ENCODE measurements at regions not wholly inside any gene's neighbourhood (a gene's known extent, or its start where the extent isn't known, plus 50 kb on each side); places are given as distances from the start of the nearest gene placed in this dataset.
"Not testable (repeated sequence)": the region's sequence is repeated elsewhere in the genome, so short reads cannot be mapped to it uniquely, and the experiment has no call there.

- Histone ChIP-seq H3K4me2 (ENCODE audit: low read length) (no peak overlapping the region), H3K36me3 (ENCODE audit: insufficient read depth, low read length) (no peaks in the 10 kb centered on the region), H3K9ac (ENCODE audit: low read length) (no peak overlapping the region), H3K4me1 (ENCODE audit: insufficient read depth, low read length) (no peaks in the 10 kb centered on the region), H3K9me3 (ENCODE audit: insufficient read depth, low read depth, low read length) (no peaks in the 10 kb centered on the region), H3K27ac (ENCODE audit: low read depth, low read length) (no peak overlapping the region), H2AFZ (ENCODE audit: low read depth, low read length) (no peak overlapping the region), H3K79me2 (ENCODE audit: insufficient read depth, low read length) (no peaks in the 10 kb centered on the region), H3K27me3 (ENCODE audit: insufficient read depth, low read length) (no peaks in the 10 kb centered on the region), H4K20me1 (ENCODE audit: insufficient read depth, low read length) (no peaks in the 10 kb centered on the region), H3K4me3 (ENCODE audit: insufficient read depth, low read depth, low read length) (no peak overlapping the region)
- H3K27ac Mint-ChIP-seq (ENCODE audit: unreplicated experiment), result no peak overlapping the region
- no peak for FAIRE-seq
- TF ChIP-seq EZH2 (IDR thresholded peaks at IDR 0.05; ENCODE audit: insufficient read depth, low read length), result no peak
- TF ChIP-seq CTCF (IDR thresholded peaks at IDR 0.05; ENCODE audit: insufficient read depth, low read depth, low read length), result no peak
- H3K36me3 Mint-ChIP-seq (ENCODE audit: low read depth, unreplicated experiment), result peaks cover 6% of the 10 kb centered on the region
- H3K4me1 Mint-ChIP-seq (ENCODE audit: low read depth, unreplicated experiment), result no peaks in the 10 kb centered on the region
- H3K4me3 Mint-ChIP-seq (ENCODE audit: unreplicated experiment), result no peak overlapping the region
- H3K9me3 Mint-ChIP-seq (ENCODE audit: unreplicated experiment), result peaks cover 10% of the 10 kb centered on the region
- H3K27me3 Mint-ChIP-seq (ENCODE audit: low read depth, unreplicated experiment), result no peaks in the 10 kb centered on the region
- DNase-seq (ENCODE audit: low read depth), result peak; percentile 27
Measured at GRCh38 chr11:34819740-34820482, 96.3 kb downstream of the APIP start.

GRCh38 chr11:34817812-34818211, 98.4 kb downstream of the APIP start:
- H3K4me1 ChIP-seq (ENCODE audit: insufficient read depth, low read length); H3K27ac ChIP-seq (ENCODE audit: low read depth, low read length); H3K9me3 ChIP-seq (ENCODE audit: insufficient read depth, low read depth, low read length); H3K9ac ChIP-seq (ENCODE audit: low read length); H3K4me3 Mint-ChIP-seq (ENCODE audit: unreplicated experiment); H3K4me3 ChIP-seq (ENCODE audit: insufficient read depth, low read depth, low read length); H3K27ac Mint-ChIP-seq (ENCODE audit: unreplicated experiment); FAIRE-seq; H3K36me3 Mint-ChIP-seq (ENCODE audit: low read depth, unreplicated experiment); H2AFZ ChIP-seq (ENCODE audit: low read depth, low read length); H3K4me1 Mint-ChIP-seq (ENCODE audit: low read depth, unreplicated experiment); H4K20me1 ChIP-seq (ENCODE audit: insufficient read depth, low read length); H3K4me2 ChIP-seq (ENCODE audit: low read length); H3K27me3 Mint-ChIP-seq (ENCODE audit: low read depth, unreplicated experiment); DNase-seq (ENCODE audit: low read depth); H3K36me3 ChIP-seq (ENCODE audit: insufficient read depth, low read length); H3K27me3 ChIP-seq (ENCODE audit: insufficient read depth, low read length); H3K79me2 ChIP-seq (ENCODE audit: insufficient read depth, low read length); H3K9me3 Mint-ChIP-seq (ENCODE audit: unreplicated experiment): not testable (repeated sequence)

GRCh38 chr11:34816698-34817213, 99.4 kb downstream of the APIP start:
- H3K4me3 ChIP-seq (ENCODE audit: insufficient read depth, low read depth, low read length), result no peak overlapping the region
- H3K9me3 ChIP-seq (ENCODE audit: insufficient read depth, low read depth, low read length), result no peaks in the 10 kb centered on the region
- no peak for TF ChIP-seq EZH2 (IDR thresholded peaks at IDR 0.05; ENCODE audit: insufficient read depth, low read length)
- no peak for TF ChIP-seq CTCF (IDR thresholded peaks at IDR 0.05; ENCODE audit: insufficient read depth, low read depth, low read length)
- no peaks in the 10 kb centered on the region for H3K4me1 ChIP-seq (ENCODE audit: insufficient read depth, low read length)
- no peaks in the 10 kb centered on the region for H4K20me1 ChIP-seq (ENCODE audit: insufficient read depth, low read length)
- H3K79me2 ChIP-seq (ENCODE audit: insufficient read depth, low read length), result no peaks in the 10 kb centered on the region
- H3K27ac ChIP-seq (ENCODE audit: low read depth, low read length), result no peak overlapping the region
- H3K4me2 ChIP-seq (ENCODE audit: low read length), result no peak overlapping the region
- peaks cover 13% of the 10 kb centered on the region for H3K36me3 Mint-ChIP-seq (ENCODE audit: low read depth, unreplicated experiment)
- no peak overlapping the region for H3K4me3 Mint-ChIP-seq (ENCODE audit: unreplicated experiment)
- peaks cover 12% of the 10 kb centered on the region for H3K9me3 Mint-ChIP-seq (ENCODE audit: unreplicated experiment)
- DNase-seq (ENCODE audit: low read depth), result no peak
- H3K36me3 ChIP-seq (ENCODE audit: insufficient read depth, low read length), result no peaks in the 10 kb centered on the region
- H3K27me3 ChIP-seq (ENCODE audit: insufficient read depth, low read length), result no peaks in the 10 kb centered on the region
- no peak for FAIRE-seq
- no peaks in the 10 kb centered on the region for H3K4me1 Mint-ChIP-seq (ENCODE audit: low read depth, unreplicated experiment)
- no peak overlapping the region for H3K9ac ChIP-seq (ENCODE audit: low read length)
- H3K27me3 Mint-ChIP-seq (ENCODE audit: low read depth, unreplicated experiment), result no peaks in the 10 kb centered on the region
- no peak overlapping the region for H2AFZ ChIP-seq (ENCODE audit: low read depth, low read length)
- no peak overlapping the region for H3K27ac Mint-ChIP-seq (ENCODE audit: unreplicated experiment)

Data from astrocyte (in vitro differentiated cells and primary cell).